Activated naive CD4-positive, alpha-beta T cell treated with anti-CD3 and anti-CD28 coated beads for 36 hours (primary cell): ENCODE measurements at regions not wholly inside any gene's neighbourhood (a gene's known extent, or its start where the extent isn't known, plus 50 kb on each side); places are given as distances from the start of the nearest gene placed in this dataset.

Experiments
- CTCF ChIA-PET: fragments of 350-600 bp; sonication (Branson Sonifier 250); formaldehyde crosslinking; loops from one replicate; lab custom pipeline; 2021; ENCODE audit warnings: antibody characterized with exemption; lab: Charles Lee
- DNase-seq: peaks from one replicate; pipeline ENCODE4 v3.0.0-alpha.2; 2020
- H3K27ac Mint-ChIP-seq: one replicate; pipeline ENCODE4 v1.8.0; 2021; ENCODE audit warnings: mild to moderate bottlenecking, mixed read lengths
- H3K27me3 Mint-ChIP-seq: one replicate; pipeline ENCODE4 v1.8.0; 2021; ENCODE audit warnings: low read depth, mixed read lengths
- H3K36me3 Mint-ChIP-seq: one replicate; pipeline ENCODE4 v1.8.0; 2021; ENCODE audit warnings: low read depth, mixed read lengths
- H3K4me1 Mint-ChIP-seq: one replicate; pipeline ENCODE4 v1.8.0; 2021; ENCODE audit warnings: low read depth, mixed read lengths
- H3K4me3 Mint-ChIP-seq: one replicate; pipeline ENCODE4 v1.8.0; 2021; ENCODE audit warnings: mild to moderate bottlenecking, moderate library complexity, mixed read lengths
- H3K9me3 Mint-ChIP-seq: one replicate; pipeline ENCODE4 v1.8.0; 2021; ENCODE audit warnings: mixed read lengths
- intact Hi-C: fragments of 100-400 bp; cut with micrococcal nuclease; formaldehyde crosslinking; loops from one replicate; pipeline ENCODE4 v1.15.1; 2023

DNA sequence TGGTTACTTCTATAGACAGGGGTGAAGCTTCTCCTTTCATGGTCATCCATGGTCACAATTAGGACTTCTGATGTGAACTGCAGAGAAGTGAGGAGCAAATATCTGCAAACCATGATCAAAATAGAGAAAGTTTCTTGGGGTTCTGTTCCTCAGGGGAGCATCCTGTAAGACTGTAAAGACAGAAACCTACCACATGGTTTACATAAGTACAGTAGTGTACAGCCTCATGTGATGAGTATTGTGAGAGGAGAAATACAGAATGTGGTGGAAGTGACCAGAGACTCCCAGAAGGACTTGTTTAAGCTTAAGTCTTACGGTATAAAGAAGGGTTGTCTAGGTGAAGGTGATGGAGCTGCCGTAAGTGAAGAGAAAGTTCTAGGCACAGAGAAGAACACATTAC, 484.7 kb downstream of the LRIG3 start:
- no peak for DNase-seq
- H3K4me1 Mint-ChIP-seq = no peaks in the 10 kb centered on the region
- intact Hi-C loops = no loop called here
- no peaks in the 10 kb centered on the region for H3K36me3 Mint-ChIP-seq
- peaks cover 3% of the 10 kb centered on the region for H3K27me3 Mint-ChIP-seq
- H3K4me3 Mint-ChIP-seq = no peak overlapping the region
- no peak overlapping the region for H3K27ac Mint-ChIP-seq
- CTCF ChIA-PET = interaction anchor here (1.5 kb wide), 1 partner anchor 10 kb away, joined by 3 read pairs; no protein-coding TSS in a partner anchor
- H3K9me3 Mint-ChIP-seq = peaks cover 1% of the 10 kb centered on the region

DNA sequence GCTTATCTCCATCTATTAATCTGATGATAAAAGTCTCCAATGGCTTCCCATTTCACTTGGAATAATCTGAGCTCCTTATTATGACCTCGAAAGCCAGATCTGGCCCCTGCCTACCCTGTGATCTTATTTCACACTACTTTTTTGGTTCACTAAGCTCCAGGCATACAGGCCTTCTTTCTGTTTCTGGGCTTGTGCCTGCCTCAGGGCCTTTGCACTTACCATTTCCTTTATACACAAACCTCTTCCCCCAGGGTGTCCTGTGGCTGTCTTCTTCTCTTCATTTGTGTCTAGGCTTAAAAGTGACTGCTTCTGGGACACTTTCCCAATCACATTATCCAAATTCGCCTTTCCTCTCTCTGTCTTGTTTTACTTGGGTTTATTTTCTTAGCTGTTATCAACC, 478.8 kb downstream of the LRIG3 start:
- CTCF ChIA-PET = no interaction called here
- no peak overlapping the region for H3K27ac Mint-ChIP-seq
- H3K36me3 Mint-ChIP-seq = no peaks in the 10 kb centered on the region
- DNase-seq = no peak
- H3K4me3 Mint-ChIP-seq = no peak overlapping the region
- no peaks in the 10 kb centered on the region for H3K9me3 Mint-ChIP-seq
- intact Hi-C loops = no loop called here
- no peaks in the 10 kb centered on the region for H3K27me3 Mint-ChIP-seq
- H3K4me1 Mint-ChIP-seq = no peaks in the 10 kb centered on the region

- no peak overlapping the region for H3K27ac Mint-ChIP-seq
- DNase-seq = peak; percentile 22
- intact Hi-C loops = loop anchor here (1.0 kb wide), 1 partner anchor 97 kb away; no protein-coding TSS in a partner anchor
- no peaks in the 10 kb centered on the region for H3K4me1 Mint-ChIP-seq
- H3K27me3 Mint-ChIP-seq = no peaks in the 10 kb centered on the region
- CTCF ChIA-PET = interaction anchor here (0.6 to 1.2 kb wide), 2 partner anchors 48 to 97 kb away, joined by 3 read pairs; no protein-coding TSS in a partner anchor
- no peaks in the 10 kb centered on the region for H3K9me3 Mint-ChIP-seq
- no peak overlapping the region for H3K4me3 Mint-ChIP-seq
- no peaks in the 10 kb centered on the region for H3K36me3 Mint-ChIP-seq
Observed at GRCh38 chr12:58443273-58443980, 476.9 kb downstream of the LRIG3 start.

GRCh38 chr12:58443981-58444371, 476.3 kb downstream of the LRIG3 start:
- H3K27me3 Mint-ChIP-seq = no peaks in the 10 kb centered on the region
- no peak for DNase-seq
- H3K36me3 Mint-ChIP-seq = no peaks in the 10 kb centered on the region
- H3K27ac Mint-ChIP-seq = no peak overlapping the region
- no peaks in the 10 kb centered on the region for H3K4me1 Mint-ChIP-seq
- H3K4me3 Mint-ChIP-seq = no peak overlapping the region
- CTCF ChIA-PET = interaction anchor here (0.6 to 1.2 kb wide), 2 partner anchors 49 to 97 kb away, joined by 3 read pairs; no protein-coding TSS in a partner anchor
- intact Hi-C loops = loop anchor here (1.0 kb wide), 1 partner anchor 98 kb away; no protein-coding TSS in a partner anchor
- H3K9me3 Mint-ChIP-seq = no peaks in the 10 kb centered on the region

DNA sequence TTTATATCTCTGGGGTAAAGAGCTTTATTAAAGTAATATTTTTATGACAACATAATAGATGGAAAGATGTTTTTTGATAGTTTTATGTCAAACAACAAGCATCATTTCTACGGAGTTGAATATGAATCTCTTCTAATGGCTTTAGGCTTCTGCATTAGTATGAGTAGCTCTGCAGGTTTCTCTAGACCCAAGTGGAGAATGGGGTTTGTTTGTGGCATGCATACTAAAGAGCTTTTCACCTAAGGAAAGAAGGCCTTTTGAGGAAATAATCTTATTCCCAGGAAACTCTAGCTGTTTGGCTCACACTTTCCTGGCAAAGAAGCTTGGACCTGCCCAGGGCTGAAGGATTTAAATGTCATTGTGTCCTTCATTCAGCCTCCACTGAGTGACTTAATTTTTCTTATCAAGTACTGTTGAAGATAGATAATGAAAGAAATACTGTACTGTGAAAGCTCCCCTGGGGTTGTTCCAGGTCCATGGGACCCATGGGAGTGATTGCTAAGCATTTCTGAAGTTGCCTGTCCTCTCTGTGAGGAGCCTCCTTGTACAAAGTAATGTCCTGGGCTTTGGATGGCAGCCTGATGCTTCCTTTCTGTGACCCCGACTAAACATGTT, 469.3 kb downstream of the LRIG3 start:
- CTCF ChIA-PET = no interaction called here
- no peak for DNase-seq
- H3K36me3 Mint-ChIP-seq = no peaks in the 10 kb centered on the region
- H3K4me1 Mint-ChIP-seq = no peaks in the 10 kb centered on the region
- H3K27ac Mint-ChIP-seq = no peak overlapping the region
- intact Hi-C loops = no loop called here
- no peaks in the 10 kb centered on the region for H3K27me3 Mint-ChIP-seq
- H3K4me3 Mint-ChIP-seq = no peak overlapping the region
- H3K9me3 Mint-ChIP-seq = no peaks in the 10 kb centered on the region

DNA sequence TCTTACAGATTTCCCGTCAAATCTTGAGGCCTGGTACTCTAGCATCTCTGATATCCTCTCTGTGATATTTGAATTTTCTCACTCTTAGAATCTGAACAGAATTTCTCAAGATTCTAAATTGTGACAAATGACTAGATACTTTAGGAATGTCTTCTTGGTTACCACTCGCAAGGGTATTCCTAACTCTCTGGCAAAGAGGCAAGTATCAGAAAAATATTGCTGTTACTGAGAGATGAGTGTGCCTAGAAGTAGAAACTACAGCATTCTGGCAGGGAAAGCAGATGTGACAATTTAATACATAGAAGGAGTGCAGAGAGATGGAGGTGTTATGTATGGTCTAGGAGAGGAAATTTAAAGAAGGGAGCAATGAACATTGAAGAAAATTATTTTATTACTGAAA, 467.8 kb downstream of the LRIG3 start:
- Mint-ChIP-seq H3K4me1 (no peaks in the 10 kb centered on the region), H3K9me3 (no peaks in the 10 kb centered on the region), H3K36me3 (no peaks in the 10 kb centered on the region), H3K4me3 (no peak overlapping the region), H3K27ac (no peak overlapping the region), H3K27me3 (no peaks in the 10 kb centered on the region)
- CTCF ChIA-PET = no interaction called here
- no peak for DNase-seq
- intact Hi-C loops = no loop called here

DNA sequence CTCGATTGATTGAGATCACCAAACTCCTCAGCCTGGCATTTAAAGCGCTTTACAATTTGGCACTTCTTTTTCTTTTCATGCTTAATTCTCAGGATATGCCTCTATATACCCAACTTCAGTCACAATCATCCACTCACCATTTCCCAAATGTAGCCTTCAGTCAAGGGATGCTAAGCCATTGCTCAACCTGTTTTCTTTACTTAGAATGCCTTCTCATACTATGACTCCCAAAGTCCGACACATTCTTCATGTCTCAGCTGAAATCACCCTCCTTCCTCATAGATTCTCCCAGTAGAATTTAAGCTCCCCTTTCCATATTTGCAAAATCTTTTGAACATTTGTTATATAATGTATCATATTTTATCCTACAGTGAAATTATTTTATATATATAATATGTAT, 467.0 kb downstream of the LRIG3 start:
- Mint-ChIP-seq H3K27ac (no peak overlapping the region), H3K4me3 (no peak overlapping the region), H3K9me3 (no peaks in the 10 kb centered on the region), H3K36me3 (no peaks in the 10 kb centered on the region), H3K27me3 (no peaks in the 10 kb centered on the region), H3K4me1 (no peaks in the 10 kb centered on the region)
- DNase-seq = no peak
- intact Hi-C loops = no loop called here
- CTCF ChIA-PET = no interaction called here

DNA sequence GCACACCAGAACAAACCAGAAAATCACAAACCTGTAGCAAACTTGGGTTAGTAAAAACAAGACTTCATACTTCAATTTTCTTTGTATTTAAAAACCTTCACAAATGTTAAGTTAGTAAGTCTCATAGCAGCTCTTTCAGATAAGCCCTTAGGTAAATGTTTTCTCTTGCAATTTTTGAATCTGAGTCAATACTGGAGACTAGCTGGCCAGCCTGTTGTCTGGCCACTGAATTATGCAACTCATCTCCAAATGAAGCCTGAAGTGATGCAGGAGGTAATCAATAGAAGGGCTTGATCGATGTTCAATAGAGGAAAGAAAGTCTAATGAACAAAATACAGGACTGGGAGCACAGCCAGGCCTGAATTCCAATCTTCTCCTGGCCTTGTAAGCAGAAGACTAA, 465.2 kb downstream of the LRIG3 start:
- no peaks in the 10 kb centered on the region for H3K9me3 Mint-ChIP-seq
- no peaks in the 10 kb centered on the region for H3K36me3 Mint-ChIP-seq
- CTCF ChIA-PET = no interaction called here
- H3K4me1 Mint-ChIP-seq = no peaks in the 10 kb centered on the region
- intact Hi-C loops = no loop called here
- no peak for DNase-seq
- peaks cover 3% of the 10 kb centered on the region for H3K27me3 Mint-ChIP-seq
- H3K4me3 Mint-ChIP-seq = no peak overlapping the region
- no peak overlapping the region for H3K27ac Mint-ChIP-seq

DNA sequence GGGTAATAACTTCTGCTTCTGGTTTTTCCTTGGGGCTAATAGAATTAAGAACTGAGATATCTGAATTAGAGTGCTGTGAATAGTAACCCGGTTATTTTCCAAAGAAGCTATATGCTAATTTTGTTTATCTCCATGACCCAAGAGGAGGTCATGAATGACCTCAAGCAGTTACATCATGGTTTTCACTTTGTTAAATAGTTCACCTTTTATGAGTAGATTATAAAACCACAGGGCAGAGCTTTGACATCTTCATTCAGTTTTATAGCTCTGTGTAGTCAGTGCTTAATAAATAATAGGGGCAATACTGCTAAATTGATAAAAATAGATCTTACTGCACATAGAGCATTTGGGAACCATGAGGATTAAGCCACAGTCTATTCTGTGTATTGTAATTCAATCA, 462.2 kb downstream of the LRIG3 start:
- no peaks in the 10 kb centered on the region for H3K4me1 Mint-ChIP-seq
- DNase-seq = no peak
- H3K27ac Mint-ChIP-seq = no peak overlapping the region
- H3K27me3 Mint-ChIP-seq = peaks cover 3% of the 10 kb centered on the region
- CTCF ChIA-PET = no interaction called here
- H3K9me3 Mint-ChIP-seq = no peaks in the 10 kb centered on the region
- intact Hi-C loops = no loop called here
- no peak overlapping the region for H3K4me3 Mint-ChIP-seq
- no peaks in the 10 kb centered on the region for H3K36me3 Mint-ChIP-seq

GRCh38 chr12:58459191-58459590, 461.1 kb downstream of the LRIG3 start:
- intact Hi-C loops = no loop called here
- CTCF ChIA-PET = no interaction called here
- no peaks in the 10 kb centered on the region for H3K36me3 Mint-ChIP-seq
- no peak overlapping the region for H3K27ac Mint-ChIP-seq
- H3K4me1 Mint-ChIP-seq = no peaks in the 10 kb centered on the region
- no peak for DNase-seq
- no peak overlapping the region for H3K4me3 Mint-ChIP-seq
- H3K27me3 Mint-ChIP-seq = peaks cover 3% of the 10 kb centered on the region
- H3K9me3 Mint-ChIP-seq = no peaks in the 10 kb centered on the region

GRCh38 chr12:58463051-58463450, 457.3 kb downstream of the LRIG3 start:
- H3K4me1 Mint-ChIP-seq = no peaks in the 10 kb centered on the region
- intact Hi-C loops = no loop called here
- no peak for DNase-seq
- H3K4me3 Mint-ChIP-seq = no peak overlapping the region
- H3K36me3 Mint-ChIP-seq = no peaks in the 10 kb centered on the region
- no peak overlapping the region for H3K27ac Mint-ChIP-seq
- peaks cover 4% of the 10 kb centered on the region for H3K9me3 Mint-ChIP-seq
- CTCF ChIA-PET = no interaction called here
- peaks cover 3% of the 10 kb centered on the region for H3K27me3 Mint-ChIP-seq

DNA sequence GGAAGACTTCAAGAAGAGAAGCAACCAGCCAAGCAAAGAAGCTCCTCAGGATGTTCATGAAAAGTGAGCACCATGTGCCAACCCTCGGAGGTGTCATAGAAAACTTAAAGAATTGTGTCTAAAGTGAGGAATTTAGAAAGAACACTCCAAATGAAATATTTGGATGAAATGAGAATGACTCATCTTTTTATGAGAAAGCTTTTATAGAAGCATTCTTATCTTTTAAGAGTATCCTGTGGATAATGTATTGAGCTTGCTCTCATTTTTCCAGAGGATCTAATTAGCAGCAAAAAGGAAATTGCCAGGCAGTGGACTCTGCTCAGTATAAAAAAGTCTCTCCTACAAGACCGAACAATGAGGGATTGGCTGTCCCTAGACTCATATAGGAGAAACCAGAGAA, 454.9 kb downstream of the LRIG3 start:
- peaks cover 4% of the 10 kb centered on the region for H3K9me3 Mint-ChIP-seq
- H3K4me1 Mint-ChIP-seq = no peaks in the 10 kb centered on the region
- H3K27me3 Mint-ChIP-seq = no peaks in the 10 kb centered on the region
- no peak overlapping the region for H3K4me3 Mint-ChIP-seq
- no peak for DNase-seq
- no peaks in the 10 kb centered on the region for H3K36me3 Mint-ChIP-seq
- H3K27ac Mint-ChIP-seq = no peak overlapping the region
- CTCF ChIA-PET = no interaction called here
- intact Hi-C loops = no loop called here
